ENCODE measurements at regions not wholly inside any gene's neighbourhood (a gene's known extent, or its start where the extent isn't known, plus 50 kb on each side); places are given as distances from the start of the nearest gene placed in this dataset.

- Histone ChIP-seq H3K36me3 (no peaks in the 10 kb centered on the region), H3K27ac (no peak overlapping the region), H3K9ac (ENCODE audit: low read depth in 2 of 2, low read length in 2 of 2) (no peak overlapping the region), H3K4me1 (no peaks in the 10 kb centered on the region), H3K27me3 (no peaks in the 10 kb centered on the region), H3K4me3 (no peak overlapping the region), H3K9me3 (no peaks in the 10 kb centered on the region)
- no peak for DNase-seq
- intact Hi-C loops (cut with DNase I): no loop called here
- no peak for TF ChIP-seq CTCF (IDR thresholded peaks at IDR 0.05)
These were observed 126.1 kb upstream of the NECTIN1 start for GRCh38 chr11:119855066-119855465.

GRCh38 chr11:119854521-119854920, 125.5 kb upstream of the NECTIN1 start:
- Histone ChIP-seq H3K27me3 (no peaks in the 10 kb centered on the region), H3K36me3 (no peaks in the 10 kb centered on the region), H3K4me3 (no peak overlapping the region), H3K9me3 (no peaks in the 10 kb centered on the region), H3K4me1 (no peaks in the 10 kb centered on the region), H3K27ac (no peak overlapping the region), H3K9ac (ENCODE audit: low read depth in 2 of 2, low read length in 2 of 2) (no peak overlapping the region)
- no peak for TF ChIP-seq CTCF (IDR thresholded peaks at IDR 0.05)
- DNase-seq: peak; percentile 41
- intact Hi-C loops (cut with DNase I): no loop called here

GRCh38 chr11:119853581-119854360, 124.8 kb upstream of the NECTIN1 start:
- H3K27me3 ChIP-seq: no peaks in the 10 kb centered on the region
- no peak overlapping the region for H3K9ac ChIP-seq (ENCODE audit: low read depth in 2 of 2, low read length in 2 of 2)
- intact Hi-C loops (cut with DNase I): no loop called here
- H3K4me3 ChIP-seq: no peak overlapping the region
- H3K27ac ChIP-seq: no peak overlapping the region
- H3K9me3 ChIP-seq: no peaks in the 10 kb centered on the region
- H3K36me3 ChIP-seq: no peaks in the 10 kb centered on the region
- DNase-seq: no peak
- no peak for TF ChIP-seq CTCF (IDR thresholded peaks at IDR 0.05)
- no peaks in the 10 kb centered on the region for H3K4me1 ChIP-seq

GRCh38 chr11:119852741-119853140, 123.7 kb upstream of the NECTIN1 start:
- H3K27ac ChIP-seq: no peak overlapping the region
- no peaks in the 10 kb centered on the region for H3K36me3 ChIP-seq
- no peaks in the 10 kb centered on the region for H3K27me3 ChIP-seq
- H3K9me3 ChIP-seq: no peaks in the 10 kb centered on the region
- H3K9ac ChIP-seq (ENCODE audit: low read depth in 2 of 2, low read length in 2 of 2): no peak overlapping the region
- H3K4me3 ChIP-seq: no peak overlapping the region
- no peak for TF ChIP-seq CTCF (IDR thresholded peaks at IDR 0.05)
- DNase-seq: no peak
- no peaks in the 10 kb centered on the region for H3K4me1 ChIP-seq
- intact Hi-C loops (cut with DNase I): no loop called here

- no peak overlapping the region for H3K9ac ChIP-seq (ENCODE audit: low read depth in 2 of 2, low read length in 2 of 2)
- no peak for DNase-seq
- no peak for TF ChIP-seq CTCF (IDR thresholded peaks at IDR 0.05)
These were observed 121.9 kb upstream of the NECTIN1 start for GRCh38 chr11:119850822-119851409.

More at GRCh38 chr11:119850822-119851409, 121.9 kb upstream of the NECTIN1 start:
- intact Hi-C loops (cut with DNase I): no loop called here
- H3K36me3 ChIP-seq: no peaks in the 10 kb centered on the region
- H3K9me3 ChIP-seq: no peaks in the 10 kb centered on the region
- no peak overlapping the region for H3K4me3 ChIP-seq
- no peak overlapping the region for H3K27ac ChIP-seq
- H3K27me3 ChIP-seq: no peaks in the 10 kb centered on the region
- H3K4me1 ChIP-seq: no peaks in the 10 kb centered on the region
